ENCODE measurements at regions not wholly inside any gene's neighbourhood (a gene's known extent, or its start where the extent isn't known, plus 50 kb on each side); places are given as distances from the start of the nearest gene placed in this dataset.

DNA sequence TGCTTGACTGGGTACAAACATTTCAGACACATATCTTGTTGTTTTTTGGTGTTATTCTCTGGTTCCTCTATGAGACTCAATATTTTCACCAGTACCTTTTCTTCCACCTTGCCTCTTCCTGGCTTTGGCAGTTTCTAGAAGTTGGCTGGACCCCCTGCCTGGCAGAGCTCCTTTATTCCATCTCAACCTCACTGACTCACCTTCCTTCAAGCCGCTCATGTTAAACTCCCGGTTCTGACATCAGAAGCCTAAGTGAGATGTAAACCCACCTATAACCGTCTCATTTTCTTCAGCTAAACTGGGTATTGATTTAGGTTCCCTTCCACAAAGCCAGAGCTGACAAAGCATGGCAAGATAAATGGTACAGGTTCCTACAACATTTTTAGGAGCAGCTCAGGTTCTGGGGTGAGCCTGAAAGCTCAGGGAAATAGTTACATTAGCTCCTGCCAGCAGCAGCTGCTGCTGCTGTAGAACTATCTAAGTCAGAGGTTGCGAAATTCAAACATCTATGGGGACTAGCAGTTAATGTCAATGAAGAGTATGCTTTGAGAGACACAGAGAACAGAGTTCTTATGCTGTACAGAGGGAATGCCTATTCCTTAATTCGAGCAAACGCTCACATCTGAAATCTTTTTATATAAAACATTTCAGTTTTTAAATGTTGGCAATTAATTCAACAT lies 197.1 kb upstream of the NR3C1 start:
- TF ChIP-seq, protein P1, sequence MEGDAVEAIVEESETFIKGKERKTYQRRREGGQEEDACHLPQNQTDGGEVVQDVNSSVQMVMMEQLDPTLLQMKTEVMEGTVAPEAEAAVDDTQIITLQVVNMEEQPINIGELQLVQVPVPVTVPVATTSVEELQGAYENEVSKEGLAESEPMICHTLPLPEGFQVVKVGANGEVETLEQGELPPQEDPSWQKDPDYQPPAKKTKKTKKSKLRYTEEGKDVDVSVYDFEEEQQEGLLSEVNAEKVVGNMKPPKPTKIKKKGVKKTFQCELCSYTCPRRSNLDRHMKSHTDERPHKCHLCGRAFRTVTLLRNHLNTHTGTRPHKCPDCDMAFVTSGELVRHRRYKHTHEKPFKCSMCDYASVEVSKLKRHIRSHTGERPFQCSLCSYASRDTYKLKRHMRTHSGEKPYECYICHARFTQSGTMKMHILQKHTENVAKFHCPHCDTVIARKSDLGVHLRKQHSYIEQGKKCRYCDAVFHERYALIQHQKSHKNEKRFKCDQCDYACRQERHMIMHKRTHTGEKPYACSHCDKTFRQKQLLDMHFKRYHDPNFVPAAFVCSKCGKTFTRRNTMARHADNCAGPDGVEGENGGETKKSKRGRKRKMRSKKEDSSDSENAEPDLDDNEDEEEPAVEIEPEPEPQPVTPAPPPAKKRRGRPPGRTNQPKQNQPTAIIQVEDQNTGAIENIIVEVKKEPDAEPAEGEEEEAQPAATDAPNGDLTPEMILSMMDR (IDR thresholded peaks at IDR 0.05; ENCODE audit: low read depth, low read length, missing control alignments), result no peak
- no peak overlapping the region for H3K4me3 ChIP-seq (ENCODE audit: low read depth, low read length)
- DNase-seq (ENCODE audit: low read depth), result no peak

DNA sequence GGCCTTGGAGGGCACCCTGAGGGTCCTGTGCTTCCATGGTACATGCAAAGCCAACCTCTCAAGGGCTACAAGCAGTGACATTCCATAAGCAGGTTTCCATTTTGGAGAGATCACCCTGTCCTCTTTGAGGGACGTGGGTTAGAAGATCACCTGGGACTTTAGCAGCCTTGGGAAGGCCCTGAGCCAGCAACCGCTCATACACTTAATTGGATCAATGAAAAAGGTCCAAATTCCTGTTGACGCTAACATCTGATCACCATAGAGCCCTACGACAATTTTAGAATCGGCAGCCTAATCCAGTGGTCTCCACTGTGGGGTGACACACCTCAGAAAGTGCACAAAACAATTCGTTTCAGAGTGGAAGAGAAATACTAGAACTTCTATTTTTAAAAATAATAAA lies 196.0 kb upstream of the NR3C1 start:
- DNase-seq (ENCODE audit: low read depth), result no peak
- no peak overlapping the region for H3K4me3 ChIP-seq (ENCODE audit: low read depth, low read length)
- TF ChIP-seq, protein P1 (IDR thresholded peaks at IDR 0.05; ENCODE audit: low read depth, low read length, missing control alignments), result no peak

DNA sequence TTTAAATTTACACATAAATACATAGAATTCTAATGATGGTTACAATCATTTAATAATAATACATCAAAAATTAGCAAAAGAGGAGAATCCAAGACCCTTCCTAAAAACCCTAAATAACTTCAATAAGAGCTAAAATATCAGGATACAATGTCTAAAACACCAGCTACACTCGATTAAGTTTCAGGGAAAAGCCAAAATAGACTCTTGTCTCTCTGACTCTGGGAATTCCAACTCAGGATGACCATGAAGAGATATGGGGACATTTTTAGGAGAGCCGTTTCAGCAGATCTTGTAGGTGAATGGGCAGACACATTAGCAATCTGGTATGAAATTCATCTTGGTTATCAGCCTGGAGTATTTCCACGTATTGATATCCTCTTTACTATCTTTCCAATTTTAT lies 193.3 kb upstream of the NR3C1 start:
- DNase-seq (ENCODE audit: low read depth), result no peak
- TF ChIP-seq, protein P1 (IDR thresholded peaks at IDR 0.05; ENCODE audit: low read depth, low read length, missing control alignments), result no peak
- H3K4me3 ChIP-seq (ENCODE audit: low read depth, low read length), result no peak overlapping the region

DNA sequence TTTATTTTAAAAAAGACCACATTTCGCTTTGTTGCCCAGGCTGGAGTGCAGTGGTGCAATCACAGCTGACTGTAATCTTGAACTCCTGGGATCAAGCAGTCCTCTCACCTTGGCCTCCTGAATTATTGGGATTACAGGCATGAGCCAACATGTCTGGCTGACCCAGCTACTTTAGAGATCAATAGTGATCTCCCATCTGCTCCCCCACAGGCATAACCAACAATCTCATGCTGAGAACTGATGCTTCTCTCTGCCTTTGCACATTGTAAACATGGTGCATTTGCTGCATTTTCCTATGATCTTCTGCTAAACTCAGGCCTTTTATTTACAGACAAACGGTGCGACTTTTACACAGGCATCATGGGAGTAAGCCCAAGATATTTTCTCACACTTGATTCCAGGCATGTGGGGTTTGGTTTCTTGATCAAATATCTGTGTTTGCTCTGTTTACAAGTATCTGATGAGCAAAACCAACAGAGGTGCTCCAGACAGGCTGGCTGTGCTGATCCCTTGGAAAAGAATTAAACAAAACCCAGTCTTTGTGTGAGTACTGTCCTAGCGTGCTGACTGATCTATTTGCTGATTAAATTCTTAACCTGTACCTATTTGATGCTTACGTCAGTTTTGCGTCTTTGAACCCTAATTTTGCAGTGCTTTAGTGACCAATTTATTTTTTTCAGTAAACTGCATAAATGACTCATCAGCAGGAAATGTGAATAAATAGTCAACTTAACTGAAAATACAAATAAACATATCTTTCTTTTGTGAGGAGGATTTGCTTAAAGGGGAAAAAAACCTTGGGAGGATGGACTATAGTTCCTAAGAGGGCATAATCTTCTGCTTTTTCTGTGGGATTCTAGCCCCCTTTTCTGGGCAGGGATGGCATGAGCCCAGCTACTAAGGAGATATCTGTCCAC lies 191.7 kb upstream of the NR3C1 start:
- TF ChIP-seq, protein P1 (IDR thresholded peaks at IDR 0.05; ENCODE audit: low read depth, low read length, missing control alignments), result no peak
- no peak overlapping the region for H3K4me3 ChIP-seq (ENCODE audit: low read depth, low read length)
- DNase-seq (ENCODE audit: low read depth), result no peak

DNA sequence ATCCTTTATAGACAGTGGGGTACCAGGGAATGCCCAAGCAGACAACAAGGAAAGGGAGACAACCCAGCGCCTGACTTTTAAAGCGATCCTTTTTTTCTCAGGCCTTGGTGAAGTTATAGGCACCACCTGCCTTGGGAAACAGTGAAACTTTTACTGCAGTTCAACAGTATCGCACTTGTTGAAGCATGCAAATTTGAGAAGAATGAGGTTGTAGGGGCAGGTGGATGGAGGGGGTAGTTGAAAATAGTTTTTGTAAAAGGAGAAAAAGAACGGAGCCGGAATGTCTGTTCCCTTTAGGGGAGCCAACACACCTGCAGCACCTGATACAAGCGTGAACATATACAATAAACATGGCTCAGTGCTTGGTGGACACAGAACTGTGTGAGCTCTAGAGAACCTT lies 190.2 kb upstream of the NR3C1 start:
- no peak for DNase-seq (ENCODE audit: low read depth)
- TF ChIP-seq, protein P1 (IDR thresholded peaks at IDR 0.05; ENCODE audit: low read depth, low read length, missing control alignments), result no peak
- peak overlapping the region; percentile 6; the same call in 1 of the 2 replicates for H3K4me3 ChIP-seq (ENCODE audit: low read depth, low read length)

DNA sequence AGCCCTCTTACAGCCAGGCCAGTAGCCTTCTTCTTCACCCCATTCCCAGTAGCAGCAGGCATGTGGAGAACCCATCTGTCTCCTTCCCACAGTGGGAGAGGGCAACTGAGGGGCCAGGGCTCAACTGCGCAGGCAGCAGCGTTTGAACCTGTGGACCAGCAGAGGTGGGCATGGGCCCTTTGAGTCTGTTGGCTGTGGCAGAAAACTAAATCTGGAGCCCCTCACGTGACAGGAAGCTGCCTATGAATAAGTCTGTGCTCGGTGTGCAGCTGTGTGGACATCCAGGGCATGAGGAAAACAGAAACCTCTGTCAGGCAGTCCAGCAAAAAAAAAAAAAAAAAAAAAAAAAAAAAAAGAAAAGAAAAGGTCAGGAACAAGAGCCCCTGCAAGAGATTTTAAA lies 189.2 kb upstream of the NR3C1 start:
- peak overlapping the region; percentile 17; the same call in 1 of the 2 replicates for H3K4me3 ChIP-seq (ENCODE audit: low read depth, low read length)
- TF ChIP-seq, protein P1 (IDR thresholded peaks at IDR 0.05; ENCODE audit: low read depth, low read length, missing control alignments), result no peak
- peak; percentile 82 for DNase-seq (ENCODE audit: low read depth)

All from GM12864 (cell line).